Spleen (tissue), 11 donors: ENCODE measurements at regions not wholly inside any gene's neighbourhood (a gene's known extent, or its start where the extent isn't known, plus 50 kb on each side); places are given as distances from the start of the nearest gene placed in this dataset.

ENCODE experiments used
- DNase-seq: peaks from one replicate; pipeline ENCODE4 v3.0.0-alpha.2; 2020
- H3K27ac ChIP-seq, 8 donors: fragments of 200-600 bp; sonication (generic) in 7 of 8; 1 replicate in 4 of 8; 2 replicates in 4 of 8; pipeline versions ENCODE4 v1.5.0 to v1.8.0; 2016 to 2021; ENCODE audit warnings: inconsistent platforms in 4 of 8, mild to moderate bottlenecking in 4 of 8, moderate library complexity in 1 of 8
- H3K27me3 ChIP-seq, 7 donors: fragments of 200-600 bp; sonication (generic) in 6 of 7; replicated peaks in 1 of 7; 1 replicate in 4 of 7; 2 replicates in 3 of 7; pipeline versions ENCODE4 v1.5.0 to v1.8.0; 2016 to 2021; ENCODE audit warnings: inconsistent platforms in 3 of 7, mild to moderate bottlenecking in 1 of 7
- H3K36me3 ChIP-seq, 6 donors: fragments of 200-600 bp; sonication (generic) in 5 of 6; 1 replicate in 4 of 6; 2 replicates in 2 of 6; pipeline versions ENCODE4 v1.5.0 to v1.8.0; 2016 to 2021; ENCODE audit warnings: inconsistent platforms in 2 of 6
- H3K4me1 ChIP-seq, 6 donors: fragments of 200-600 bp; sonication (generic) in 5 of 6; 1 replicate in 3 of 6; 2 replicates in 3 of 6; pipeline versions ENCODE4 v1.5.0 to v1.8.0; 2016 to 2021; ENCODE audit warnings: inconsistent platforms in 3 of 6
- H3K4me3 ChIP-seq, 8 donors: fragments of 200-600 bp; sonication (generic) in 7 of 8; 1 replicate in 4 of 8; 2 replicates in 4 of 8; pipeline versions ENCODE4 v1.5.0 to v1.8.0; 2016 to 2021; ENCODE audit warnings: inconsistent platforms in 4 of 8, mild to moderate bottlenecking in 4 of 8, moderate library complexity in 2 of 8
- H3K9me3 ChIP-seq, 8 donors: fragments of 200-600 bp; sonication (generic) in 7 of 8; 1 replicate in 4 of 8; 2 replicates in 4 of 8; pipeline versions ENCODE4 v1.5.0 to v1.8.0; 2016 to 2021; ENCODE audit warnings: inconsistent platforms in 4 of 8
- POLR2A ChIP-seq, 3 donors: fragments of 450-650 bp; IDR thresholded peaks; one replicate each; pipeline ENCODE4 v1.5.1; 2017; ENCODE audit warnings: antibody characterized with exemption in 3 of 3, mild to moderate bottlenecking in 1 of 3
- POLR2AphosphoS5 ChIP-seq, 3 donors: sonication (generic); formaldehyde crosslinking; IDR thresholded peaks; one replicate each; pipeline ENCODE4 v1.5.1; 2017; ENCODE audit warnings: antibody characterized with exemption in 3 of 3
- WGBS, 5 donors: extraction: QIAGEN DNeasy Blood & Tissue Kit in 3 of 5; methylation state at CpG; one replicate each; pipeline versions ENCODE4 v1.1.5 to v1.1.7; 2013 to 2018; 5-methylcytosine and 5-hydroxymethylcytosine counted together
- intact Hi-C: fragments of 100-400 bp; cut with DNase I; formaldehyde crosslinking; loops from one replicate; pipeline ENCODE4 v1.15.0; 2023; ENCODE audit warnings: low total_unique reads
- TF ChIP-seq, protein P1 (sequence below), 11 experiments: fragments of 200-600 bp in 7 of 11; fragments of 450-650 bp in 4 of 11; sonication (generic) in 4 of 11; IDR thresholded peaks in 8 of 11; conservative IDR thresholded peaks in 3 of 11; 1 replicate in 7 of 11; 2 replicates in 4 of 11; pipeline versions ENCODE4 v1.4.0 to v1.8.0; 2016 to 2021; ENCODE audit warnings: antibody characterized with exemption in 11 of 11, inconsistent platforms in 4 of 11, mild to moderate bottlenecking in 1 of 11
- donor health status: healthy with polysubstance abuse.
- donor health status: DM: no; HTN: no; CAD: no; lungs with moderate emphysema.
- donor health status: DM: no; HTN: no; CAD: no.
- donor health status: Bipolar disorder and iron deficiency.
- donor health status: healthy.
- donor health status: DM: no; HTN: no; CAD: no.
- donor health status: DM: yes; HTN: yes; CAD: no.

DNA sequence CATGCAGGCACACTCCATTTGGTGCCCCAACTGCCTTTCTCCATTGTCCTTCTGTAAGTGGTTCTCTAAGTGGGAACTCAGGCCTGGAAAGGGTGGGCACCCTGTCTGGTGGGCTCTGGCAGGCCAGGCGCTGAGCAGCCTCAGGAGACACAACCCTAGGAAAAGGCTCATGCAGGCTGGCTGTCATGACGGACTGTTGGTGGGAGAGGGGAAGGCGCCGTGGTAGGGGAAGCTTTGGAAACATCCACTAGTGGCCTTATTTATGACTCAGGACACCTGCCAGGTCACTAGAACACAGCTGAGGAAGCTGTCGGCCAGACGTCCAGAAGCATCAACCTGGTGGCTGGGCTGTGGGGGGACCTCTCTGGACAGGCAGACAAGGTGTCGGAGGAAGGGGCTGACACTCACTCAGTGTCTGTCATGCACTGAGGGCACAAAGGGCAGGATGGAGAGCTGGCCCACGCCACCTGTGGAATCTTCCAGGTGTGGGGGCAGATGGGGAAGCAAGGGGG, 216.0 kb downstream of the SEC14L1 start:
- Histone ChIP-seq H3K27ac (no peak overlapping the region), H3K4me1 (peaks cover 10 to 67% (median 35%) of the 10 kb centered on the region in 6 donors), H3K36me3 (no peaks in the 10 kb centered on the region), H3K27me3 (no peaks in the 10 kb centered on the region), H3K9me3 (no peaks in the 10 kb centered on the region), H3K4me3 (no peak overlapping the region)
- intact Hi-C loops, result no loop called here
- 73 to 90% (median 80%) methylated on average over 8 of the region's 8 CpGs for WGBS, 5 donors
- TF ChIP-seq POLR2AphosphoS5 (IDR thresholded peaks at IDR 0.05) (no peak), POLR2A (IDR thresholded peaks at IDR 0.05) (no peak)
- TF ChIP-seq, protein P1, sequence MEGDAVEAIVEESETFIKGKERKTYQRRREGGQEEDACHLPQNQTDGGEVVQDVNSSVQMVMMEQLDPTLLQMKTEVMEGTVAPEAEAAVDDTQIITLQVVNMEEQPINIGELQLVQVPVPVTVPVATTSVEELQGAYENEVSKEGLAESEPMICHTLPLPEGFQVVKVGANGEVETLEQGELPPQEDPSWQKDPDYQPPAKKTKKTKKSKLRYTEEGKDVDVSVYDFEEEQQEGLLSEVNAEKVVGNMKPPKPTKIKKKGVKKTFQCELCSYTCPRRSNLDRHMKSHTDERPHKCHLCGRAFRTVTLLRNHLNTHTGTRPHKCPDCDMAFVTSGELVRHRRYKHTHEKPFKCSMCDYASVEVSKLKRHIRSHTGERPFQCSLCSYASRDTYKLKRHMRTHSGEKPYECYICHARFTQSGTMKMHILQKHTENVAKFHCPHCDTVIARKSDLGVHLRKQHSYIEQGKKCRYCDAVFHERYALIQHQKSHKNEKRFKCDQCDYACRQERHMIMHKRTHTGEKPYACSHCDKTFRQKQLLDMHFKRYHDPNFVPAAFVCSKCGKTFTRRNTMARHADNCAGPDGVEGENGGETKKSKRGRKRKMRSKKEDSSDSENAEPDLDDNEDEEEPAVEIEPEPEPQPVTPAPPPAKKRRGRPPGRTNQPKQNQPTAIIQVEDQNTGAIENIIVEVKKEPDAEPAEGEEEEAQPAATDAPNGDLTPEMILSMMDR (IDR thresholded peaks at IDR 0.05 in 8 of 11, conservative IDR thresholded peaks at IDR 0.05 in 3 of 11), result no peak
- DNase-seq, result no peak

DNA sequence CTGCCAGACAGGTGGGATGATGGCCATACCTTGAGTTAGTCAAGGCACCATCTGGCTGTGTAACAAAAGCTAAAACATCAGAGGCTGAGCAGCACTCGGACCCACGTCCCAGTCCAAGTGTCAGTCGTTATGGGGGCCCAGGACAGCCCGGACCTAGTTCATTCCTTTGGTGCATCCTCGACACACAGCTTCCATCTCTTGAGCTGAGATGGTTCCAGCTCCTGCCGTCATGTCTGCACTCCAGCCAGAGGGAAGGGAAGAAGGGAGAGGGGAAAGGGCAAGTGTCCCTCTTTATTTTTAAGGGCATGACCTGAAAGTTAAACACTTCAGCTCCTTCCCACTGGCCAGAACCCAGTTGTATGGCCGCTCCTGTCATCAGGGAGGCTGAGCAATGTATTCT, 218.0 kb downstream of the SEC14L1 start:
- H3K4me1 ChIP-seq, result peaks cover 4 to 67% (median 38%) of the 10 kb centered on the region in 6 donors
- no peak for DNase-seq
- TF ChIP-seq POLR2AphosphoS5 (IDR thresholded peaks at IDR 0.05), result no peak
- no peak for TF ChIP-seq POLR2A (IDR thresholded peaks at IDR 0.05)
- TF ChIP-seq, protein P1 (IDR thresholded peaks at IDR 0.05 in 8 of 11, conservative IDR thresholded peaks at IDR 0.05 in 3 of 11), result no peak

DNA sequence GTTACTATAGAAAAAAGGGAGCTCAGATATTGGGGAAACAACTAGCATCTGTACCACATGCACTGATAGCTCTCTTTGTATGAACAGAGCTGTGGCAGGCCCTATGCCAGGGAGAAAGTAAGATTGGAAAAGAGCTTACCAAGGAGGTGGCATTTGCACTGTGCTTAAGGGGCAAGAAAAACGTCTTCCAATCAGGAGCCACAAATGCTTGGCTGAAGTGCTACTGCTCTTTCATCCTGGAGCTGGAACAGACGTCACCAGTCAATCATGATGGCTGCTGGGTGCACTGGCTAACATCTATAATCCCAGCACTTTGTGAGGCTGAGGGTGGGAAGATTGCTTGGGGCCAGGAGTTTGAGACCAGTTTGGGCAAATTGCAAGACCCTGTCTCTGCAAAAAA, 218.5 kb downstream of the SEC14L1 start:
- H3K27me3 ChIP-seq, result no peaks in the 10 kb centered on the region
- peaks cover 0 to 4% (median 0%) of the 10 kb centered on the region in 6 donors for H3K36me3 ChIP-seq
- H3K27ac ChIP-seq, result no peak overlapping the region
- H3K4me1 ChIP-seq, result peaks cover 7 to 67% (median 39%) of the 10 kb centered on the region in 6 donors
- 70 to 84% (median 72%) methylated on average over 2 of the region's 2 CpGs for WGBS, 5 donors
- DNase-seq, result no peak
- intact Hi-C loops, result no loop called here
- TF ChIP-seq, protein P1 (IDR thresholded peaks at IDR 0.05 in 8 of 11, conservative IDR thresholded peaks at IDR 0.05 in 3 of 11), result no peak
- TF ChIP-seq POLR2AphosphoS5 (IDR thresholded peaks at IDR 0.05) (no peak), POLR2A (IDR thresholded peaks at IDR 0.05) (no peak)
- H3K9me3 ChIP-seq, result no peaks in the 10 kb centered on the region
- no peak overlapping the region for H3K4me3 ChIP-seq

More for the DNA sequence above, 218.0 kb downstream of the SEC14L1 start:
- H3K4me3 ChIP-seq, result no peak overlapping the region
- no peaks in the 10 kb centered on the region for H3K9me3 ChIP-seq
- no peaks in the 10 kb centered on the region for H3K27me3 ChIP-seq
- intact Hi-C loops, result no loop called here
- H3K36me3 ChIP-seq, result peaks cover 0 to 4% (median 0%) of the 10 kb centered on the region in 6 donors
- H3K27ac ChIP-seq, result no peak overlapping the region
- 79 to 94% (median 82%) methylated on average over 7 of the region's 7 CpGs for WGBS, 5 donors

DNA sequence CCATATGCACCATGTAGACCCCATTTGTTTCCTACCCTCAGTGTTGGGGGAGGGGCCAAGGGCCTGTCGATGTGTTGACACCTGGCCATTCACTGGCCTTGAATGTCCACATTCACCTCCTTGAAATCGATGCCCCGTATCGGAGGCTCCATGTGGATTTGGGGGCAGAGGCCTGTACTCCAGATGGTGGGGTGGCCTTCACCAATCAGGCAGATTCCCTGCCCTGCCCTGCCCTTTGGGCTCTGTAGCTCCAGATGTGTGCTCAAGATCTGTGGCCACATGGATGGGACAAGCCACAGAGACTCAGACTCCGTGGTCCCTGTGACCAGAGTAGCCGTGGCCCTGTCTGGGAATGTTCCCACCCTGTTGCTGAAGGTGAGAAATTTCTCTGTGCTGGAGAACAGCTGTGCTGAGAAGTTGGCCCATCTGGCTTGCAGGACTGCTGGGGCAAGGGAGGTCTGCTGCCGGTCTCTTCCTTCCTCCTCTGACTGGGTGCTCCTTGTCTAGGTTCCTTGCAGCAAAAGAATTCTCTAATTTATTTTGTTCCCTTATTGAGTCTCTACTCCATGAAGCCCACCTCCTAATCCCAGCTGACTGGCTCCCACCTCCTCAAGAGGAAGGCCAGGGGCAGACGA, 221.3 kb downstream of the SEC14L1 start:
- peak; percentile 43 for DNase-seq
- WGBS, 5 donors, result 72 to 91% (median 74%) methylated on average over 6 to 8 of the region's 8 CpGs
- Histone ChIP-seq H3K27me3 (no peaks in the 10 kb centered on the region), H3K27ac (peak overlapping the region in 1 of 8 donors; percentile 37), H3K36me3 (peaks cover 0 to 4% (median 0%) of the 10 kb centered on the region in 6 donors), H3K4me1 (peaks cover 21 to 71% (median 53%) of the 10 kb centered on the region in 6 donors), H3K4me3 (no peak overlapping the region), H3K9me3 (no peaks in the 10 kb centered on the region)
- TF ChIP-seq, protein P1 (IDR thresholded peaks at IDR 0.05 in 8 of 11, conservative IDR thresholded peaks at IDR 0.05 in 3 of 11), result no peak
- TF ChIP-seq POLR2AphosphoS5 (IDR thresholded peaks at IDR 0.05) (no peak), POLR2A (IDR thresholded peaks at IDR 0.05) (no peak)
- intact Hi-C loops, result no loop called here
